ENCODE measurements at regions not wholly inside any gene's neighbourhood (a gene's known extent, or its start where the extent isn't known, plus 50 kb on each side); places are given as distances from the start of the nearest gene placed in this dataset.
"Not testable (repeated sequence)": the region's sequence is repeated elsewhere in the genome, so short reads cannot be mapped to it uniquely, and the experiment has no call there.

DNA sequence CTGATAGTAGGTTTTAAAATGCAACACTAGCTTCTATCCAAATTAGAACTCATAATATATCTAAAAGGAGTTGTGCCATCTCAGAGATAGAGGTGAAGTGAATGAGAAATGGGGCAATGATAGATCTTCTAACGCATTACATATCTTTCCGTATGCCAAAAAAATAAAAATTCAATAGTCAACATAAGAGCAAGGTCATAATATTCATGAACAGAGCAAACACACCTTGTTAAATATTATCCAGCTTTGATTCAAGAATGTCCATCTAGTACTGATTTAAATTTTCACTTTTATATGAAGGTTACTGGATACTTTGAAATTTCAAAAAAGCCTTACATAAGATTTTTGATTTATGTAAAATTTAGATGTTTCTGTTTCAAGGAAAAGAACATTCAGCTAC, 554.5 kb downstream of the NSUN3 start:
- DNase-seq (ENCODE audit: low read depth): no peak
- TF ChIP-seq, protein P1, sequence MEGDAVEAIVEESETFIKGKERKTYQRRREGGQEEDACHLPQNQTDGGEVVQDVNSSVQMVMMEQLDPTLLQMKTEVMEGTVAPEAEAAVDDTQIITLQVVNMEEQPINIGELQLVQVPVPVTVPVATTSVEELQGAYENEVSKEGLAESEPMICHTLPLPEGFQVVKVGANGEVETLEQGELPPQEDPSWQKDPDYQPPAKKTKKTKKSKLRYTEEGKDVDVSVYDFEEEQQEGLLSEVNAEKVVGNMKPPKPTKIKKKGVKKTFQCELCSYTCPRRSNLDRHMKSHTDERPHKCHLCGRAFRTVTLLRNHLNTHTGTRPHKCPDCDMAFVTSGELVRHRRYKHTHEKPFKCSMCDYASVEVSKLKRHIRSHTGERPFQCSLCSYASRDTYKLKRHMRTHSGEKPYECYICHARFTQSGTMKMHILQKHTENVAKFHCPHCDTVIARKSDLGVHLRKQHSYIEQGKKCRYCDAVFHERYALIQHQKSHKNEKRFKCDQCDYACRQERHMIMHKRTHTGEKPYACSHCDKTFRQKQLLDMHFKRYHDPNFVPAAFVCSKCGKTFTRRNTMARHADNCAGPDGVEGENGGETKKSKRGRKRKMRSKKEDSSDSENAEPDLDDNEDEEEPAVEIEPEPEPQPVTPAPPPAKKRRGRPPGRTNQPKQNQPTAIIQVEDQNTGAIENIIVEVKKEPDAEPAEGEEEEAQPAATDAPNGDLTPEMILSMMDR (IDR thresholded peaks at IDR 0.05; ENCODE audit: low read depth, low read length, missing control alignments): no peak
- no peak overlapping the region for H3K4me3 ChIP-seq (ENCODE audit: low read depth, low read length)

DNA sequence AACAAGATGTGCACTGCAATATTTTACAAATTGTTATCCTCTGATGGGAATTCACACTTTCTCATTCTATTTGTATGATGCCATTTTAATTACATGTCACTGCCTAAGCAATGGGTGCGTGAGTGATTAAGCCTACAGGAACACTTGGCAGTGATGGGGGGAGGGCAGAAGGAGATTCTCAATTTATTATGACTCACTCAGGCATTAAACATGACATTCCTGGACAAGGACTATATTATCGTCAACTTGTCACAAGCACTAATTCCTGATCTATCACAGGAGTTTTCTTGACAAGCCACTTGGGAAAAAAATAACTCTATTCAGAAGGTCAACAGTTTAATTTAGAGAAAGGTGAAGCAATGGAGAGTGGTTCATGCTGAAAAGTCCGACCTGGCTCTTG, 556.8 kb downstream of the NSUN3 start:
- TF ChIP-seq, protein P1 (IDR thresholded peaks at IDR 0.05; ENCODE audit: low read depth, low read length, missing control alignments): no peak
- no peak overlapping the region for H3K4me3 ChIP-seq (ENCODE audit: low read depth, low read length)
- no peak for DNase-seq (ENCODE audit: low read depth)

DNA sequence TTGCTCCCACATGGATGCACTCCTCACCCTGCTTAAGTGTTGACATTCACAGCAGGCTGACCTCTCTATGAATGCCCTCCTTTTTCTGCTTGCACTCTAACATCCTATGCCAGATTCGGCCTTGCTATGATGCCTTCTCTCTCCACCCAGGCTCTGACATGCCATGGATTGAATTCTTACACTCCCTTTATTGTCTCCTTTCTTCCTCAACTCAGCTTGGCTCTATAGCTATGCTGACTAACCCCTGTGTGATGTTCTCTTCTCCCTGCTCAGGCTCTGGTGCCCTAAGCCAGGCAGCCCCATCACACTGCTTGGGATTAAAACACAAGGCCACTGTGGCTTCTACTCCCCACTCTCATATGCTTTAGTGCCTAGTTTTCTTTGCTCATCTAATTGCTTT, 563.7 kb downstream of the NSUN3 start:
- no peak overlapping the region for H3K4me3 ChIP-seq (ENCODE audit: low read depth, low read length)
- TF ChIP-seq, protein P1 (IDR thresholded peaks at IDR 0.05; ENCODE audit: low read depth, low read length, missing control alignments): no peak
- no peak for DNase-seq (ENCODE audit: low read depth)

DNA sequence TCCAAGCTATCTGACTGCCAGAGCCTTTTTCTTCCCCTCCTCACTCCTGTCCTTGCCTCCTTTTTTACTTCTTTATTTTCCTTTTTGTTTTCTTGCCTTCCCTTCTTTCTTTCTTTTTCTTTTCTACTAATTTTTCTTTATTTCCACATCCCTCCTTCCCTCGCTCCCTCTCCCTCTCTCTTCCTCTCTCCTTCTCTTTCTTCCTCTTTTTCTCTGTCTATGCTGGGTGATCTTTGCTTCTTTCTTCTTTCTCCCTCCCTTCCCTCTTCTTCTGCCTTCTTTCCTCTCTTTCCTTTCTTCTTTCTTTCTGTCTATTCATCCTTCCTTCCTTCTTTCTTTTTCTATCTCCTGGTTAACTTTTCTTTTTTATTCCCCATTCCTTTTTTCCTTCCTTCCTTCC, 564.8 kb downstream of the NSUN3 start:
- no peak for DNase-seq (ENCODE audit: low read depth)
- TF ChIP-seq, protein P1 (IDR thresholded peaks at IDR 0.05; ENCODE audit: low read depth, low read length, missing control alignments): no peak
- H3K4me3 ChIP-seq (ENCODE audit: low read depth, low read length): no peak overlapping the region

DNA sequence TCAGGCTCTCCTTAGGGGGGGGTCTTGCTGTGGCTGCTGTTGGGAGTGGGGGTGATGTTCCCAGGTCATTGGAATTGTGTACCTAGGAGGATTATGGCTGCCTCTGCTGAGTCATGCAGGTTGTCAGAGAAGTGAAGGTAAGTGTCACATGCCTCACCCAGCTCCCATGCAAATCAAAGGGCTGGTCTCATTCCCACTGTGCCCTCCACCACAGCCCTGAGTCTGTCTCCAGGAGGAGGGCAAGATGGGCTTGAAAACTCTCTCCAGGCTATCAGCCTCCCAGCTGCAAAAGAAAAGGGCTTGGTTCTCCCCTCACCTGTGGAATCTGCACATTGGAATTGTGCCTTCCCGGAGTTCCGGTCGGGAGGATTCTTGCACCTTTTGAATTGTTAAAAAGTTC, 580.5 kb downstream of the NSUN3 start:
- DNase-seq (ENCODE audit: low read depth): no peak
- H3K4me3 ChIP-seq (ENCODE audit: low read depth, low read length): no peak overlapping the region
- TF ChIP-seq, protein P1 (IDR thresholded peaks at IDR 0.05; ENCODE audit: low read depth, low read length, missing control alignments): no peak

DNA sequence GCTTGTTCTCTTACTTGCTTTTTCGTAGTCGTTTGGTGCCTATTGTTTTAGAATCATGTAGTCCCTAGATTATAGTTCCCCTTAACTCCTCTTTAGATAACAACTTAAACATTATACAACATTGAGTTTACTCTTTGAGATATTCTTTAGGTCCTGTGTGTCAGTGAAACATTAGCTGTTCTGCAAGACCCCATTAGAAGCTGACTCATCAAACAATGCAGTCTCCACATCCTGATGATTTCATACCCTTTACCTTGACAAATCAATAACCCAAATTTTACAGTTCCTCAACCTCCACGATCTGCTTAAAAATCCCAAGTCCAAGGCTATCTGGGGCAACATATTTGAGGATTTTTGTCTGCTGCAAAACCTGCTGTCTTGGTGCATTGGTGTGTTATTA, 582.9 kb downstream of the NSUN3 start:
- TF ChIP-seq, protein P1 (IDR thresholded peaks at IDR 0.05; ENCODE audit: low read depth, low read length, missing control alignments): no peak
- H3K4me3 ChIP-seq (ENCODE audit: low read depth, low read length): no peak overlapping the region
- DNase-seq (ENCODE audit: low read depth): no peak

DNA sequence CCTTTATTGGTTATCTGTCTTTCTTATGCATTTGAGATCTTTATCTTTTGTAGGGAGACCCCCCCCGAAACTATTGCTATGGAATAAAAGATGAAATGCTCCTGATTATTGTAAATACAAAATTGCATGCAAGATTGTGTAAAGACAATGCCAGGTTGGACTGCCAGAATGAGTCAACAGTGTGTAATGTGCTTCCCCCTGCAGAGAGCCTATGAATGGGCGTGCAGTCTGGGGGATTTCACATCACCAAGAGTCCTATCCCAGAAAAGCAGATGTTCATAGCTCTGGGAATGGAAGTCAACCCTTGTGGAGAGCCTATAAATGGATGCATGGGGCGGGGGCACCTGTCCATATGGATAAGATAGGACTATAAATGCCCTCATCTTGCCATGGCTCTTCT, 584.3 kb downstream of the NSUN3 start:
- no peak for DNase-seq (ENCODE audit: low read depth)
- no peak overlapping the region for H3K4me3 ChIP-seq (ENCODE audit: low read depth, low read length)
- TF ChIP-seq, protein P1 (IDR thresholded peaks at IDR 0.05; ENCODE audit: low read depth, low read length, missing control alignments): no peak

DNA sequence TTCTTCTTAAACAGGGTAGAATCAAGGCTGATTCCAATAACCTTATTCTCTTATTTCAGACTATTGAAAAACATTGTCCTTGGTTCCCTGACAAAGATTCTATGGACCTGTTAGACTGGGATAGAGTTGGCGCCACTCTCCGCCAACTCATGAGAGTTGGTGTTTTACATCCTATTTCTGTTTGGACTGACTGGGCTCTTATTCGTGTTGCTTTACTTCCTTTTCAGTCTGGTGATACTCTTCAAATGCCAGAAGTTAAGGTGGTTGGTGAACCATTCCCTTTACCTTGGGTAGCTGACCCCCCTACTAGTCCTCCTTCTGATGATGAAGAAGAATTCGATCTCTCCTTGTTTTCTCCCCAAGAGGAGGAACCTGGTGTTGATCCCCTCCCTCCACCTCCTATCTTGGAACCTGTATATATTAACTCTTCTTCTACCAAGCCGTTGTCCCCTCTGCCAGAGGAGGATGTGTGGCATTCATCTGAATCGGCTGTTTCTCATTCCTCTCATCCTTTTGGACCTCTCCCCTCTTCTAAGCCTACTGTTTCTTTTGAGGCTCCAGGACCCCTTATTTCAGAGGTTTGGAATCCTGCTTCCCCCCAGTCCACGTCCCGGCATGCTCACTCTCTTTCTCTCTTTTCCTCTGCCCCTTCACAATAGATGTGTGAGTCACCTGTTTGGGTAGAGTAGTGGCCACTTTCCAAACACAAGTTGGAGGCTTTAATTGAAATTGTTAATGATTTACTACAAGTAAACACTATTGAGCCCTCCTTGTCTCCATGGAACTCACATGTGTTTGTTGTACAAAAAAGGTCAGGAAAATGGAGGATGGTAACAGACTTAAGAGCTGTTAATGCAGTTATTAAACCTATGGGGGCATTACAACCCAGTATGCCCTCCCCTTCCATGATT, 585.7 kb downstream of the NSUN3 start:
- H3K4me3 ChIP-seq (ENCODE audit: low read depth, low read length); DNase-seq (ENCODE audit: low read depth): not testable (repeated sequence)
